ENCODE measurements at regions not wholly inside any gene's neighbourhood (a gene's known extent, or its start where the extent isn't known, plus 50 kb on each side); places are given as distances from the start of the nearest gene placed in this dataset.

DNA sequence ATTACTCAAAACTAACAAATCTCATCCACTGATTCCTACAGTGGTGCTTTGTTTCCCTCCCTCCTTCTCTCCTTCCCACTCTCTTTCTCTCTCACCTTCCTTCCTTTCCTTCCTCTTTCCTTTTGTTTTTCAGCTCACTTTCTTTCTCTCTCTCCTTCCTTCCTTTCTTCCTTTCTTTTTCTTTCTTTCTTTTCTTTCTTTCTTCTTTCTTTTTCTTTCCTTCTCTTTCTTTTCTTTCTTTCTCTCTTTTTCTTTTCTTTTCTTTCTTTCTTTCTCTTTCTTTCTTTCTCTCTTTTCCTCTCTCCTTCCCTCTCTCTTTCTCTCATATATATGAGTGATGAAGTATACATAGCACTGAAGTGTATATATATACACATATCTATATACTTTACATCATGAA lies 241.4 kb downstream of the CENPW start:
- DNase-seq (ENCODE audit: insufficient read length, low spot score) (no peak), FAIRE-seq (no peak)
- TF ChIP-seq, protein P1, sequence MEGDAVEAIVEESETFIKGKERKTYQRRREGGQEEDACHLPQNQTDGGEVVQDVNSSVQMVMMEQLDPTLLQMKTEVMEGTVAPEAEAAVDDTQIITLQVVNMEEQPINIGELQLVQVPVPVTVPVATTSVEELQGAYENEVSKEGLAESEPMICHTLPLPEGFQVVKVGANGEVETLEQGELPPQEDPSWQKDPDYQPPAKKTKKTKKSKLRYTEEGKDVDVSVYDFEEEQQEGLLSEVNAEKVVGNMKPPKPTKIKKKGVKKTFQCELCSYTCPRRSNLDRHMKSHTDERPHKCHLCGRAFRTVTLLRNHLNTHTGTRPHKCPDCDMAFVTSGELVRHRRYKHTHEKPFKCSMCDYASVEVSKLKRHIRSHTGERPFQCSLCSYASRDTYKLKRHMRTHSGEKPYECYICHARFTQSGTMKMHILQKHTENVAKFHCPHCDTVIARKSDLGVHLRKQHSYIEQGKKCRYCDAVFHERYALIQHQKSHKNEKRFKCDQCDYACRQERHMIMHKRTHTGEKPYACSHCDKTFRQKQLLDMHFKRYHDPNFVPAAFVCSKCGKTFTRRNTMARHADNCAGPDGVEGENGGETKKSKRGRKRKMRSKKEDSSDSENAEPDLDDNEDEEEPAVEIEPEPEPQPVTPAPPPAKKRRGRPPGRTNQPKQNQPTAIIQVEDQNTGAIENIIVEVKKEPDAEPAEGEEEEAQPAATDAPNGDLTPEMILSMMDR (IDR thresholded peaks at IDR 0.05; ENCODE audit: insufficient read depth, missing control alignments) = no peak

DNA sequence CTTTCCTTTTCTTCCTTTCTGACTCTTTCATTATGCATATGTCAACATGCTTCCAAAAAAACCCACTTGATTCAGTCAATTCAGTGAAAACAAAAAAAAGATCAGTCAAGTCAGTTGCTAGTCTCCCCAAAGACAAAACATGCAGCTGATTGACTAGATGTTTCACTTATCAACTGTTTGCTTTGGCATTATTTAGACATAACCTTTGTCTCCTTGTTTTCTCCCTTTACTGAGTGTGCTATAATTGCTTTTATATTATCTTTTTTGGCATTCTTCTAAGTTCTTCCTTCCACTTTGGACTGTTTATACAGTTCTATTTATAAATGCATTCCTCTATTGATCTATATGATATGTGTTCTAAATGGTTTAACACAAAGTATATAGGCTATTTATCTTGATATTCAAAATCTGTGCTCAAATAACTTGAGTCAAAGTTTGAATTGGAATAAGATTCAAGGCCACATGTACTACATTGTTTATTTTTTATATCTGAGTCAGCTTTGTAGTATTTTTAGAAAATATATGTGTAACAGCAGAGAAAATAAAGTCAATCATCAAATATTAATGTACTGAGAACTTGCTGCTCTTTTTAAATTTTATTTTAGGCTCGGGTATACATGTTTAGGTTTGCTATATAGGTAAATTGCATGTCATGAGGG lies 260.5 kb downstream of the CENPW start:
- no peak for DNase-seq (ENCODE audit: insufficient read length, low spot score)
- TF ChIP-seq, protein P1 (IDR thresholded peaks at IDR 0.05; ENCODE audit: insufficient read depth, missing control alignments) = no peak
- no peak for FAIRE-seq

DNA sequence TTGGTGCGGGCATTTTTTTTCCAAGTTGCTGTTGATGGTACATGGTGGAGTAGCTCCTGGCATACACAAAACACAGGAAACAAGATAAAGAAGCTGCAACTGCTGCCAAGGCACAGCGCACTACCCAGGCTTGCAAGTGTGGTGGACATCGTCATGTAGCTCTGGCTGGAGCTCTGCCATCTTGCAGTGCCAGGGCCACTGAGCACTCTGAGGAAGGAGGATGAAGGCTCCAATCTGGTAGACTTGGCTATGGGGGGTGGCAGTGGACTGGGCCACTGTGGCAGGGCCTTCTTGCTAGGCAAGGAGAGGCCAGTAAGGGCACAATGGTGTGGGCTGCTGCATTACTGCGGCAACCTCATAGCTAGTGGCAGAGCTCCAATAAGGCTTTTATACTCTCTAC lies 263.5 kb downstream of the CENPW start:
- FAIRE-seq = no peak
- TF ChIP-seq, protein P1 (IDR thresholded peaks at IDR 0.05; ENCODE audit: insufficient read depth, missing control alignments) = no peak
- DNase-seq (ENCODE audit: insufficient read length, low spot score) = no peak

DNA sequence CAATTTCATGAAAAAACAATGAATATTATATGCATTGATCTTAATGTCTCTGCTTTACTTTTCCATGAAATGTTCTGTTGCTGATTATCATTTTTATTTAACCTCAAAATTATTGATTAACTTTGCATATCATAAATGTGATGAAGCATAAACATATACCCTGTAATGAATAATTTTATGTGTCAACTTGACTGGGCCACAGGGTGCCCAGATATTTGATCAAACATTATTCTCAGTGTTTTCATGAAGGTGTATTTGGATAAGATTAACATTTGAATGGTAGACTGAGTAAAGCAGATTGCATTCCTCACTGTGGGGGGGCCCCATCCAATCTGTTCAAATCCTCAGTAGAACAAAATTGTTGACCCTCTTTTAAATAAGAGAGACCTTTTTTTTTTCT lies 265.2 kb downstream of the CENPW start:
- DNase-seq (ENCODE audit: insufficient read length, low spot score) = no peak
- no peak for FAIRE-seq
- TF ChIP-seq, protein P1 (IDR thresholded peaks at IDR 0.05; ENCODE audit: insufficient read depth, missing control alignments) = no peak

DNA sequence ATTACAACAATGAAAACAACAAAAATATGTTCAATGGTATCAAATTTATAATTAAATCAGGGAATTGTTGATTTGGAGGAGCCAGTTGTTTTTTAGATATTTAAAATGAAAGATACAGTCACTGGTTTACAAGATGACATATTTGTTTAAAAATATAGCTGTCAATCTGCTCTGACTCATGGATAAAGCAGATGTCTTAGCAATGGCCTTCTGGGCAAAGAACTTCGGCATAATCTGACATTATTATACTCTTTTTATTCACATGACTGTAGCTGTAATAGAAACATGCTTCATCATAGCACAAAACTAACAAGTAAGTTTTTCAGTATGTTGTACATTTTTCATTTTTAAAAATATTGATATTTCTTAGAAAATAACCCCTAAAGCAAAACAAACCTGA lies 267.4 kb downstream of the CENPW start:
- DNase-seq (ENCODE audit: insufficient read length, low spot score) (no peak), FAIRE-seq (no peak)
- TF ChIP-seq, protein P1 (IDR thresholded peaks at IDR 0.05; ENCODE audit: insufficient read depth, missing control alignments) = no peak

DNA sequence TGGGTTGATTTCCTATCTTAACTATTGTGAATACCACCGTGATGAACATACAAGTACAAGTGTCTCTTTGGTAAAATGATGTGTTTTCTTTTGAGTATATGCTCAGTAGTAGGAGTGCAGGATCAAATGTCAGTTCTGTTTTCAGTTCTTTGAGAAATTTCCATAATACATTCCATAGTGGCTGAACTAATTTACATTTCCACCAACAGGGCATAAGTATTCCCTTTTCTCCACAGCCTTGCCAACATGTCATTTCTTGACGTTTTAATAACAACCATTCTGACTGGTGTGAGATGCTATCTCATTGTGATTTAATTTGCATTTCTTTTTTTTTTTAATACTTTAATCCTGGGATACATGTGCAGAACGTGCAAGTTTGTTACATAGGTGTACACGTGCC lies 268.8 kb downstream of the CENPW start:
- DNase-seq (ENCODE audit: insufficient read length, low spot score) (no peak), FAIRE-seq (no peak)
- TF ChIP-seq, protein P1 (IDR thresholded peaks at IDR 0.05; ENCODE audit: insufficient read depth, missing control alignments) = no peak

DNA sequence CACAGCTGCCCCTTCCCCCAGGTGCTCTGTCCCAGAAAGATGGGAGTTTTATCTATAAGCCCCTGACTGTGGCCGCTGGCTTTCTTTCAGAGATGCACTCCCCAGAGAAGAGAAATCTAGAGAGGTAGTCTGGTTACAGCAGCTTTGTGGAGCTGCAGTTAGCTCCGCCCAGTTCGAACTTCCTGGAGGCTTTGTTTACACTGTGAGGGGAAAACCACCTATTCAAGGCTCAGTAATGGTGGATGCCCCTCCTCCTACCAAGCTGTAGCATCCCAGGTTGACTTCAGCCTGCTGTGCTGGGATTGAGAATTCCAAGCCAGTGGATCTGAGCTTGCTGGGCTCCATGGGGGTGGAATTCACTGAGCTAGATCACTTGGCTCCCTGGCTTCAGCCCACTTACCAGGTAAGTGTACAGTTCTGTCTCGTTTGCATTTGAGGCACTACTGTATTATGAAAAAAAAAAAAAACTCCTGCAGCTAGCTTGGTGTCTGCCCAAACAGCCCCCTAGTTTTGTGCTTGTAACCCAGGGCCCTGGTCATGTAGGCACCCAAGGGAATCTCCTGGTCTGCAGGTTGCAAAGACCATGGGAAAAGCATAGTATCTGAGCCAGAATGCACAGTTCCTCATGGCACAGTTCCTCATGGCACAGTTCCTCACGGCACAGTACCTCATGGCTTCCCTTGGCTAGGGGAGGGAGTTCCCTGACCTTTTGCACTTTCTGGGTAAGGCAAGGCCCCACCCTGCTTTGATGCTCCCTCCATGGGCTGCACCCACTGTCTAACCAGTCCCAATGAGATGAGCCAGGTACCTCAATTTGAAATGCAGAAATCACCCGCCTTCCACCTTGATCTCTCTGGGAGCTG lies 275.0 kb downstream of the CENPW start:
- TF ChIP-seq, protein P1 (IDR thresholded peaks at IDR 0.05; ENCODE audit: insufficient read depth, missing control alignments) = no peak
- no peak for FAIRE-seq
- no peak for DNase-seq (ENCODE audit: insufficient read length, low spot score)

Data from D721Med (cell line).